ENCODE measurements at regions not wholly inside any gene's neighbourhood (a gene's known extent, or its start where the extent isn't known, plus 50 kb on each side); places are given as distances from the start of the nearest gene placed in this dataset.
A peak's percentile ranks its signal among the peaks of the same experiment; 100 is the strongest.
"Not testable (repeated sequence)": the region's sequence is repeated elsewhere in the genome, so short reads cannot be mapped to it uniquely, and the experiment has no call there.

DNA sequence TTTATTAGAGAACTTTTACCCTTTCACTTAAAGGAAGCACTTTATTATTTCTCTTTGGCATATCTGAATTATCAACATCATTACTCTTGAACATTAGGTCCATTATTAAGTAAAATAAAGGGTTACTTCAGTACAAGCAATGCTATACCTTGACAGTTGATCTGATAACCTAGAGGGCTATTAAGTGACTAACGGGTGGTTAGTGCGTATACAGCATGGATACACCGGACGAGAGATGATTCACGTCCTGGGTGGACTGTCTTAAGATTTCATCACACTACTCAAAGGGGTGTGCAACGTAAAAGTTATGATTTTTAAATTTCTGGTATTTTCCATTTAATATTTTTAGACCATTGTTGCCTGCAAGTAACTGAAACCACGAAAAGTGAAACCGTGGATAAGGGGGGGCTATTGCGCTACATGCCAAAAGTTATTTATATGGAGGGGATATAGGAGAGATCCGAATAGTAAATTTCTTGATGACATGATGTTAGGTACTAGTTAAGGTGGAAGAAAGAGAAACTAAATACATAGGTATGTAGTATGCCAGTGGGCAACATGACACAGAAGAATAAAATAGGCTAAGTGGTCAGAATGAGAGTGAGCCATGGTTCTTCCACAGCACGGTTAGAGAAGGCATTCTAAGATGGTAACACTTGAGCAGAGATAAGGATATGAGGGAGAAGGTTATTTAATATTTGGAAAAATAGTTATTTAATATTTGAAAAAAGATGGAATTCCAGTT lies 230.8 kb upstream of the ANKRD50 start:
- no peak for DNase-seq (ENCODE audit: low spot score)

DNA sequence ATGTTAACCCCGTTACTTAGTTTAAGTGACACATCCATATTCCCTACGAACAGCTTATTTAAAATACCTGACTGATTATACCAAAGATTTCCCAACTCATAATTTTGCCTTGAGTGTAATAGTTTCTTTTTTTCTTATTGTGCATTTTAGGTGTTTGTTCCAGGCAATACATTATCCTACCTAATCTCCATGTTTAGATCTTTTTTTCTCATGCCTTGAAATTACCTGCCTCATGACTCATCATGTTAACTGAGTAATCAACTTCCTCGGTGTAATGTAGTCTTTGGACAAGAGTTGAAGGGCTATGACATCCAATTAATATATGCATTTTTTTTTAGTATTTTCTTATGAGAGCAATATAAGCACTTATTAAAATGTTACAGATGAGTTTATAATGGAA lies 228.7 kb upstream of the ANKRD50 start:
- peak; percentile 40 for DNase-seq (ENCODE audit: low spot score)

DNA sequence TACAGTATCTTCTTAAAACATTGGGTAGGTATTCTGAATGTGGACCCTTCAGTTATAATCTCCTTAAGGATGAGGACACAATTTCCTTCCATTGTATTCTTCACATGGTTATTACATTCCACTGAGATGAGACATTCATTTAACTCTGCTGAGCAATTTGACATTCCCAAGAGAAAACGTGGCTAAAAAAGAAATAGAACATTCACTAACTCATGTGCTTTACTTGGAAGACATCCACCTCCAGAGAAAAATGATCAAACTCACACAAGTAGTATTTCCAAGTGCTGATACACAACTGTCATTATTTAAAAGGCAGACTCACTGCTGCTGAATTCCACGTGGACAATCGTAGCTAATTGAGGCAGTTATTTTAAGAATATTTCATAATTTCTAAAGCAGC lies 227.9 kb upstream of the ANKRD50 start:
- no peak for DNase-seq (ENCODE audit: low spot score)

DNA sequence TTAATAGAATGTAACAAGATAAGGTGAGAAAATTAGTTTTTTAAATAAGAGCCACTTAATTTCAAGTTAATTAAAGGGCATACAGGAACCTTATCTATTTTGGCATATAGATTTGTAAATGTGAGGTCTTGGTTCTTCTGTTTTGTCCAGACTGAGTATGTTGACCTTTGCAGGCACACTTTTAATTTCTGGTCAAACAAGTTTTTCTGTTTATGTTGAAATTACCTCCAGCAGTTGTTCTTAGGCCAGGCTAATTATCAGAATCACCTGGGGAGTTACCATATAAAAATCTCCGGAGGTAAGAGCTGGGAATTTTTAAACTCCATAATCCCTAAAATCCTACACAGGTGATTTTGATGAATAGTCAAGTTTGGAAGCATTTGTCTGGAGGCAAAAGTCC lies 227.4 kb upstream of the ANKRD50 start:
- peak; percentile 74 for DNase-seq (ENCODE audit: low spot score)

DNA sequence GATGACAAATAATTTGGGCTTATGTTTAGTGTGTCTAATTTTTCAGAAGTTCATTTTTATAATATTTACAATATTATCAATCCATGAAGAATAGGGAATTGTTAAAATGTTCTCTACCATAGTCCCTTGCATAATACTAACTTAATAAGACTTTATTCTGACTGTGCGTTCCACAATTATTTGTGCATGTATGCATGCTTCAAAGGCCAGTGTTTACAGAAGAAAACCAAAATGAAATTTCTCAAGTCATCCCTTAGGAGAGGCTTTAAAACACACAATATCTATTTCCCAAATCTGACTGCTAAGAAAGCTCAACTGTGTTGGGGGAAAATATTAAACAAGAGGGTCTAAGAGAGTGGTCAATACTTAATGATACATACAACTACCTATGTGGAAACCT lies 226.3 kb upstream of the ANKRD50 start:
- no peak for DNase-seq (ENCODE audit: low spot score)

DNA sequence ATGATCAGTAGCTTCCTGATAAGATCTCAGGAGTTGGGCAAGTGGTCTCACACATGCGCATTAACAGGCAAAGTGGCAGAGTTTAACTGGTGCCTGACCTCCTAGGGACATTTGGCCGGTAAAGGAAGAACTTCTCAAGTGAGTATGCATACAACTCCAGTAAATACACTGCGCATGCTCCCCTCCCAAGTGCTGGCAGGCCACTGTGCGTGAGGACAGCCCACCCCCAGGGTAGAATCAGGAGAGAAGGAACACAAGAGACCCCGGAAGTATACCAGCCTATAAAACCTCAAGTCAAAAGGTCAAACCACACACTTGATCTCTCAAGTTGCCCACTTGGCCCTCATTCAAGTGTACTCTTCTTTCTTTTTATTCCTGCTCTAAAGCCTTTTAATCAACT lies 225.5 kb upstream of the ANKRD50 start:
- no peak for DNase-seq (ENCODE audit: low spot score)

DNA sequence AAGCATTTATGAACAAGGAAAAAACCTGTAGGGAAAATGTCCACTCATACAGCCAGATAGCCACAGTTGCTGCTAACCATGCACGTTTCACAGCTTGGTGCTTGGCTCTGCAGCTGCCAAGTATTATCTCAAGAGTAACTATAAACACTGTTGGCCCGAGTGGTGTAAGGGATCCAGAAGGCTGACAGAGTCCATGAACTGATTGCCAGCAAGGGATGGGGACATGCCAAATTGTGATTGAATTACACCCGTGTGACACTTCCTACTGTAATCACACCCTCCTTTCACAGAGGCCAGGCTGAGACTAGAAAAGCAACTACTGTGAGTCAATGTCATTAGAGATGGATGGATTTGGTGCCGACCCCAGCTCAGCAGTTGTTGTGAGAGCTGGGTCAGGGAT lies 223.9 kb upstream of the ANKRD50 start:
- no peak for DNase-seq (ENCODE audit: low spot score)

DNA sequence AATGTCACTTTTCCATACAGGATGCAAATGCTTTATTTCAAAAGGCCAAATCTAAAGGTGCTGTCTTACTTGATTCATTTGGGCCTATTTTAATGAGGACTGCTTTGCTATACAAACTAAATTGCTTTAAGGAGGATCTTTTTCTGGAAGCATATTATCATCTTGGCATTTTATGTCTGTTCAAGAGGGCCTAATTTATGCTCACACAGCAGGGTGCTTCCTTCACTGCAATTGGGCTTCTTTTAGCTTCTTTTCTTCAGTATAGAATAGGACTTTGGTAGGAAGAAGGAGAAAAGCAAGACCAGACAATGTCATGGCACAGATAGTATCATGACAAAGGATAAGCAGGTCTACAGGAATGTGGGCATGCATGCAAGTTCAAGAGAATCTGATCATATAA lies 222.4 kb upstream of the ANKRD50 start:
- DNase-seq (ENCODE audit: low spot score) = no peak

DNA sequence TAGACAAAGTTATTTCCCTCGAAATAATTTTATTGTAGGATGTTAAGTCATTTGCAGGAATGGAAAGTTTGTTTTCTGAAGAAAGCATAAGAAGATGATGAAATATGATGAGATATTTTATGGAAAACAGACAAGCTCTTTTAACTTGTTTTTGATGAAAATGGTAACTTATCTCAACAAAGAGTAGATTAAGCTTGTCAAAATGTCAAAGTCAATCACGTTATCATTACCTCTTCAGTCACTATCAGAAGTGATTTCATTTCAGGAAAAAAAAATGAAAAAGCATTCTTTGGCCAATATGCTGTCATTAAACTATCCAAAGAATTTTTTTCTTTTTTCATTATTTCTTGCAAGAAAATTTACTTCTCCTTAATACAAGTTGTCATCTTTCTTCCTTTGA lies 221.0 kb upstream of the ANKRD50 start:
- DNase-seq (ENCODE audit: low spot score) = no peak

DNA sequence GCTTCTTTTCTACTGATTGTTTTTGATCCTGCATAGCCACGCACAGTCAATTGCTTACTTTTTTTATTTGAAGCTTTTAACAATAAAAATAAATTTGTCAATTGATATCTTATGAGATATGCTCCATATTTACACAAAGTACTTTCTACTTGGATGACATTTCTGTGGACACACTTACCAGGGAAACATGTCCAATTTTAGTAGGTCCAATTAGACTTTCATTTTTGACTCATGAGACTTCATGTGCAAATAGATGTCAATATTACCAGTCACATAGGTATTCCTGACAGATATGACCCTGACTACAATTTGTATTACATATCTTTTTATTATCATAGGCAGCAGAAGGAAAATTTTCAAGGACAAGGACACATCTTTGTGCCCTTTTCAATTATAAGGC lies 219.9 kb upstream of the ANKRD50 start:
- DNase-seq (ENCODE audit: low spot score) = no peak

DNA sequence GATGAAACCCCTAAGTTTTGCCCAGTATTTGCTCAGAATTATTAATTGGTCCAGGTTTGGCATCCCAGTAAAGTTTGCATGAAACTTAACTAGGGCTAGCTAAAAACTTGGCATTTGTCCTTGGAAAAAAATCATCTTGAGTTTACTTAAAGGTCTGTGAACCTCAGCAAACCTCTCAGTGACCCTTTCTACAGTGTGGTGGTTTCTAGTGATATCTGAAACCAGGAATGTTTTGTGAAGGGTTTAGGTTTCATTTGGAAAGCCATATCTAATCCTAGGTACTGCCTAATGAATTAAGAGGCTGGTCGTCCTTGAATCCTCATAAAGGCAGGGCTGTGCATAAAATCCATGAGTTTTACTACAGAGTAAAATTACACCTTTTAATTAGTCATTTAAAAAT lies 218.5 kb upstream of the ANKRD50 start:
- DNase-seq (ENCODE audit: low spot score) = no peak

DNA sequence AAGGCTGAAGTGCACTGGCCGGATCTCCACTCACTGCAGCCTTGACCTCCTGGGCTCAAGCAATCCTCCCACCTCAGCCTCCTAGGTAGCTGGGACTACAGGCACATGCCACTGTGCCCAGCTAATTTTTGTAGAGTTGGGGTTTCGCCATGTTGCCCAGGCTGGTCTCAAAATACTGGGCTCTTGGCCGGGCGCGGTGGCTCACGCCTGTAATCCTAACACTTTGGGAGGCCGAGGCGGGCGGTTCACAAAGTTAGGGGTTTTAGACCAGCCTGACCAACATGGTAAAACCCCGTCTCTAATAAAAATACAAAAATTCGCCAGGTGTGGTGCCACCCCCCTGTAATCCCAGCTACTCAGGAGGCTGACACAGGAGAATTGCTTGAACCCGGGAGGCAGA lies 210.2 kb upstream of the ANKRD50 start:
- not testable (repeated sequence) for DNase-seq (ENCODE audit: low spot score)

DNA sequence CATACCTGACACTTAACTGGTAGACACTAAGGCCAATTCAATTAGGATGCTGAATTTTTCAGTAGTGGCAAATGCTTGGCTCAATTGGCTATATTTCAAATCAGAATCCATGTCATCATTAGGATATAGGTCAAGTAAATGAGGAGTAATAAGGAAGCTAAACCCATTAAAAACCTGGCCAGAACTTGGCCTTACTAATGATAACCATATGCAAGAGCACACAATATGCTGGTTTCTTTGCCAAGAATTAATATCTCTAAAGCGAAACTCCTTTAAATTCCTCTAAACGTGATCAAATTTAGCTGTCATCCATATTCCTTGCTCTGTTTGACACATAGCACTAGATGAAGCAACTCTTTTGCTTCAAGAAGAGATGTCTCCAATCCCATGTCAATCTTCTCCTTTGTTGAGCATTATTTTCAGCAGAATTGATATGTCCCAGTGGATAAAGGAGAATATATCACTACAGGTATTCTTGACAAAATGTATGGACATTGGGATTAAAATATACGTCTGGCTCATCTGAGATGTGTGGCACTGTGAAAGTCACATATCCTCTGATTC lies 206.1 kb upstream of the ANKRD50 start:
- no peak for DNase-seq (ENCODE audit: low spot score)

DNA sequence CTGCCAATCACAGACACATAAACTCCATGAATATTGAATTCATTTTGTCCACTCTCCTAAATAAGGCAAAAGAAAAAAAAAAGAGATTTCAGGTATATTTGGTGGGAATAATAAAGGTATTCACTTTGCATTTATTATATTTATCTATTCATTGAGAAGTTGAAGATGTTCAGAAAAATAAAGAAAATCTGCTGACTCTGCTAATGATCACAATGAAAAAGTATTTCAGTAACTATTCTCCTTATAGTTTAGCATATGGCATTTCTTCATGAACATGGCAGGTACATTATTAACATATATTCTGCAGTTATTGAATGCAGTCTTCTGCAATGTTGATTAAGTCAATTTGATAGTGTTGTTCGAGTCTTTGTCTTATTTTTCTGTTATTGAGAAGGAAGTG lies 202.5 kb upstream of the ANKRD50 start:
- DNase-seq (ENCODE audit: low spot score) = no peak

DNA sequence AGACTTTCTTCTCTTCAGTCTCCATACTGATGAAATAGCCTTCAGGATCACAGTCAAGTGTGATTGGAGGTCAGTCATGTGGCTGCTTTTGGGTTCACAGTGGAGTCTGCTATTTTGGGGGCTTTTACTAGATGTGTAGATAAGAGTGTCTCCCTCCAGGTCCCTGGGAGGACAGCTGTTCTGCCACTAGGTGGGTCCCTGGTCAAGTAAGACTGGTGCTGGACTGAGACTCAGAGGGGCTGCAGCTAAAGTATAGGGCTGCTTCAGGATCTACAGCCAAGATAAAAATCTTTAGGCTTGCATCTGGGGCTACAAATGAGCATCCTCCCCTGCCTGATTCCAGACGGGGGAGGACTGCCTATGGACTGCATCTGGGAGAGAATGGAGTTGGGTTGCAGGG lies 200.7 kb upstream of the ANKRD50 start:
- DNase-seq (ENCODE audit: low spot score) = no peak

DNA sequence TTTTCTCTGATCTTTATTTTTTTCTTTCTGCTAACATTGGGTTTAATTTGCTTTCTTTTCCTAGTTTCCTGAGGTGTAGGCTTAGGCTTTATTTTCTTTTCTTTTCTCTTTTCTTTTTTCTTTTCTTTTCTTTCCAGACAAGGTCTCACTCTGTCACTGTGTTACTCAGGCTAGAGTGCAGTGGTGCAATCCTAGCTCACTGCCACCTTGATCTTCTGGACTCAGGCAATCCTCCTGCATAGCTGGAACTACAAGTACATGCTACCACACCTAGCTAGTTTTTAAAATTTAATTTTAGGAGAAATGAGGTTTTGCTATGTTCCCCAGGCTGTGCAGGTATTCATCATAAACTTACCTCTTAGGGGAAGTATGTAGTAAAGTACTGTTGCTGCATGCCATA lies 197.8 kb upstream of the ANKRD50 start:
- DNase-seq (ENCODE audit: low spot score) = no peak

DNA sequence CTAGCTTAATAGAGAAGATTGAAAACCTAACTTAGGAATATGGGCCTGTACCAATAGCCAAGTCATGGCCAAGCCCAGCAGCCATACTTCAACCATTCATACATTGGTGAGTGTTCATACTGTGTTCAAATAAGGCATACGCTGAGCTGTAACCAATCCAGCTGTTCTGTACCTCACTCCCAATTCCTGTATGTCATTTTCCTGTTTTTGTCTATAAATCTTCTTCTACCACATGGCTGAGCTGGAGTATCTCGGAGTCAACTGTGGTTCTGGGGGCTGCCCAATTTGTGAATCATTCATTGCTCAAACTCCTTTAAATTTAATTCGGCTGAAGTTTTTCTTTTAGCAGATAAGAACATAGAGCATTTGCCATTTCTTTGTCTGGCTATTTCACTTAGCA lies 195.3 kb upstream of the ANKRD50 start:
- no peak for DNase-seq (ENCODE audit: low spot score)

DNA sequence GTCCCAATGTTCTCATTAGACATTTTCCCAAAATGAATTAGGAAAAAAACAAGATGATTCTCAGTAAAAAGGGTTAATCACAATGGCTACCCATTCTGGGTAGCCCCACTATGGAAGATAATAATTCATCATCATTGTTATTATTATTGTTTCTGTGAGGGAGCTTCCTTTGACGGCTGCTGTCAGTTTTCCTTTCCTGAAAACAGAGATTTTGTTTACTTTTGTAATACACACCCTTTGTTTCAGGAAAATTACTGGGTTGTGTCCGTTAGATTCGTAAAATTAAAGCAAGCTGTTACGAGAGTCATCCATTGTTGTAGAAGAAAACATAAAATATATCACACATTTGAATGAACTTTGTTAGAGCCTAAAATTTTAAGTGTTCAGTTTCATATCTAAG lies 192.9 kb upstream of the ANKRD50 start:
- no peak for DNase-seq (ENCODE audit: low spot score)

DNA sequence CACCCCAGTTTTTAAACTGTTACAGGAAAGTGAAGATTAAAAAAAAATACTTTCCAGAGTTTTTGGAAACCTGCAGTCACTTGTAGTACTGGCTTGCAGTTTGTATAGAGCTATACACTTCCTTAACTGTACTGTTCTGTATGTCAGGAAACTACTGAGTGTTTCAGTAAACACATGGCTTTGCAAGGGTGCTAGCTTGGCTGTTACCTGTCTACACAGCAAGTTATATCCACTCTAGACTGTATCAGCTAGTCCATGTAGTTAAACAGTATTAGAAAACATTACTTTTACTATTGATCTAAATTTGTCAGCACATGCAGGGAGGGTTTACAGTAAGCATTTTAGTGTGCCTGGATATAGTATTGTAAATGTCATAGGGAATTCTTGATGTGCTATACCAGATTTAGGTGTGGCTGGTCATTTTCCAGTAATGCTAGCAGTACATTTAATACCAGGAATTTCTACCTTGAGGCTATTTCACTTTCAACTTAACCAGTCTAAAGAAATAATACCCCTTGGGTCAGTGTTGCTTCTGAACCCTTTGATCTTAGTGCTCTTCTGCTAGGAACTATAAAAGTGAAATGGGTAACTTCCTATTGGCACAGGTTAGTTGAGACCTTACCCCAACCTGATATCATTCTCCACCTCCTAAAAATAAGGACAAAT lies 192.3 kb upstream of the ANKRD50 start:
- no peak for DNase-seq (ENCODE audit: low spot score)

DNA sequence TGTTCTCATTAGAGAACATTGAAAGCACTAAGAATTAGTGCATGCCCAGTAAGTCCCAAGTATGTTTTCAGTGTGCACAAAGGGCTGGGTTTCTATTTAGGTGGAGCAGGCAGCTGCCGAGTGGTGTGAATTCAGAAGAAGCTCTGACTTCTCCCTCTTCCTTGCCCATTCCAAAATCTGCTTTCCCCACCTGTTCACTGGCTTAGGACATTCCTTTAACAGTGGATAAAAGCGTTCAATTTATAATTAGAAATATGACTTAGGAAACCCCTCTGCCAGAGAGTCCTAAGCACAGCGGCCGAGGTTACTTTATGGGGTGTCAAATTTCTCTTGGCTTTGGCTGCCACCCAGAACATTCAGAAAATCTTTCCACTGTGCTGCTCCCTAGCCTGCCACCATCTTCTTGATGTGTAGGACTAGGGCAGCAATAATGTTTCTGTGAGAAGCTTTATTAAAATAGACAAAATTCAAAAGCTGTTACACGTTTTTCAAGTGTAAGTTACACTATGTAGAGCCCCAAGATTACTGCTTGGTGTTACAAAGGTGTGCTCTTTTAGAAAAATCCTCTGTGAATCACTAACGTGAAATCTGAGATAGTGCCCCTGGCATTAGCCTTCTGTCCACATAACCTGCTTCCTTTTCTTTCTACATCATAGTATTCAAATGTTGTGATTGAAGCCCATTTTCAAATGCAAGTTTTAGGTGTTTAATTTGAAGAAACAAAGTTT lies 191.6 kb upstream of the ANKRD50 start:
- DNase-seq (ENCODE audit: low spot score) = peak; percentile 84

DNA sequence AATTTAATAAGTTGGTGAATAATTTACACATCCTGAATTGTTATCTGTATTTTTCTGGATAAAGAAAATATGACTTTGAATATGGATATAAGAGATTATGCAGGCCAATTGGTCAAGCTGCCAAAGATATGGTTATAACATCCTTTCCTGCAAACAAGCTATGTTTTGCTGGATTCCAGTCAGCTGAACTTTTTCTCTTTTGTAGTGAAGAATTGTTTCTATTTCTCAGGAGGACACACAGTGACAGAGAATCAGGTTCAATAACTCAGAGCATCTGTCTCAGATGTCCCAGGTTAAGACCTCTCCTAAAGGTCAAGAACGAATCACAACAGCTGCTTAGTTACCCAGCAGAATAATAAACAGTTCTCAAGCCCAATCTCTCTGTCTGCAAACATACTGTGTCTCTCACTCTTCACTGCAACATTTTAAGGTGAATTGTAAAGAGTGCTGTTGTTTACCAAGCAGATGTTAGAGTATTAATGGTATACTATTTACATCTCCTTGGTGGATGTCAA lies 189.5 kb upstream of the ANKRD50 start:
- no peak for DNase-seq (ENCODE audit: low spot score)

DNA sequence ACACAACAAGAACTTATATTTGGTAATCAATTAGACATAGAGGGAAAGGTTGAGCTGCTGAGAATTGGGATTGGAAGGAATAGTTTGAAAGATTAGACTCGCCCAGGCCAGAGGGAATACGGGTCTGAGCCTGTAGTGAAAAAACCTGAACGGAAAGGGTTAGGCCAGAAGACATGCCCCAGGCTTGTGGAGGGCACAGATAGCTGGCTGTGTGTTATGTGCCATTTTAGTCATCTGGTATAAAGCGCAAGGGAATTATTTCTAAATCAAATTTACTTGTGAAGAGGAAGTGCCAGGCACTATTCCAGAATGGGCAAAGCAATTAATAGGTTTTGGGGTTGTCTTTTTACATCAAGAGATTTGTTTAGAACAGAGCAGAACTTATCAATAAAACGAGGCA lies 187.5 kb upstream of the ANKRD50 start:
- DNase-seq (ENCODE audit: low spot score) = no peak
